ENCODE measurements at regions not wholly inside any gene's neighbourhood (a gene's known extent, or its start where the extent isn't known, plus 50 kb on each side); places are given as distances from the start of the nearest gene placed in this dataset.

GRCh38 chr1:219074084-219074728 is 99.5 kb upstream of the LYPLAL1 start:
- no peak overlapping the region for H3K56ac ChIP-seq (replicated peaks; ENCODE audit: insufficient read length, low read depth, low read length)
- TF ChIP-seq E2F6 (IDR thresholded peaks at IDR 0.05) = no peak
- no peak for TF ChIP-seq SAP30 (IDR thresholded peaks at IDR 0.05; ENCODE audit: insufficient read depth, insufficient replicate concordance, low read length)
- no peak for TF ChIP-seq TEAD4 (IDR thresholded peaks at IDR 0.05; ENCODE audit: low read depth, low read length)
- TF ChIP-seq EP300 (IDR thresholded peaks at IDR 0.05; ENCODE audit: borderline replicate concordance in 1 of 2, low read depth in 2 of 2, low read length in 2 of 2) = no peak
- no peak for TF ChIP-seq SIRT6 (IDR thresholded peaks at IDR 0.05; ENCODE audit: low read length)
- no peak for TF ChIP-seq SP4 (IDR thresholded peaks at IDR 0.05; ENCODE audit: low read length)
- TF ChIP-seq GTF2F1 (IDR thresholded peaks at IDR 0.05; ENCODE audit: borderline replicate concordance, low read depth, low read length) = no peak
- TF ChIP-seq KDM4A (IDR thresholded peaks at IDR 0.05; ENCODE audit: low read depth, low read length, severe bottlenecking) = no peak
- no peak for TF ChIP-seq HDAC6 (IDR thresholded peaks at IDR 0.05; ENCODE audit: low read depth, low read length)
- no peak for TF ChIP-seq CHD1 (IDR thresholded peaks at IDR 0.05; ENCODE audit: low read depth, low read length)
- no peak overlapping the region for H4K5ac ChIP-seq (ENCODE audit: insufficient read length, low read depth, low read length)
- no peaks in the 10 kb centered on the region for H3K79me1 ChIP-seq (ENCODE audit: low read depth, low read length)
- no peak overlapping the region for H2BK120ac ChIP-seq (replicated peaks; ENCODE audit: low read depth, low read length)
- H2BK15ac ChIP-seq (ENCODE audit: low read length) = no peak overlapping the region
- H3K23ac ChIP-seq (ENCODE audit: insufficient read length) = no peak overlapping the region
- H2BK20ac ChIP-seq (ENCODE audit: low read length) = no peak overlapping the region
- H3K18ac ChIP-seq (ENCODE audit: extremely low read depth, low read length) = no peak overlapping the region
- no peak overlapping the region for H3K4me2 ChIP-seq (ENCODE audit: insufficient read depth in 1 of 2, low read depth in 2 of 2, low read length in 2 of 2)
- WGBS, 2 experiments (ENCODE audit: extremely low coverage in 1 of 2, insufficient coverage in 1 of 2, insufficient read length in 1 of 2, insufficient replicate concordance in 2 of 2, low coverage in 1 of 2, low lambda C conversion rate in 2 of 2, missing lambda C conversion rate in 1 of 2) = 85% methylated on average over 5 of the region's 5 CpGs; no CpG with 5 or more reads in 1 of the 2 experiments
- H2AFZ ChIP-seq (ENCODE audit: low read length) = no peak overlapping the region
- no peak overlapping the region for H3K4ac ChIP-seq (replicated peaks; ENCODE audit: insufficient read length, low read depth, low read length)
- H2AK5ac ChIP-seq (ENCODE audit: low read depth, low read length) = no peak overlapping the region
- no peak overlapping the region for H2BK12ac ChIP-seq (ENCODE audit: low read depth, low read length)
- H3K14ac ChIP-seq (ENCODE audit: insufficient read length) = no peak overlapping the region
- no peak overlapping the region for H3K4me3 ChIP-seq (ENCODE audit: extremely low read depth in 1 of 4, insufficient read depth in 2 of 4, low read depth in 3 of 4, low read length in 4 of 4)
- H3K9me3 ChIP-seq (ENCODE audit: insufficient read depth in 2 of 2, low read depth in 1 of 2, low read length in 1 of 2) = peaks cover 7 to 8% of the 10 kb centered on the region in 2 experiments; a peak in 1 of 4 replicates
- no peak overlapping the region for H3K27ac ChIP-seq (ENCODE audit: low read depth, low read length)
- no peak overlapping the region for H3K9ac ChIP-seq (replicated peaks in 1 of 4; ENCODE audit: extremely low read depth in 1 of 4, low read depth in 3 of 4, low read length in 3 of 4)
- FAIRE-seq (no peak), DNase-seq (ENCODE audit: low read depth in 1 of 2, low spot score in 2 of 2) (no peak)
- H3K36me3 ChIP-seq (ENCODE audit: control insufficient read depth in 2 of 4, insufficient read depth in 4 of 4, low read length in 3 of 4) = no peaks in the 10 kb centered on the region
- no peaks in the 10 kb centered on the region for H4K20me1 ChIP-seq (replicated peaks in 1 of 2; ENCODE audit: control insufficient read depth in 1 of 2, insufficient read depth in 2 of 2, low read length in 2 of 2)
- CTCF ChIA-PET (ENCODE audit: partially characterized antibody) = interaction anchor here (0.7 to 1.8 kb wide), 2 partner anchors 10 to 485 kb away, joined by 3 read pairs; no protein-coding TSS in a partner anchor
- no peak overlapping the region for H4K91ac ChIP-seq (replicated peaks; ENCODE audit: insufficient read length, low read length)
- H3K79me2 ChIP-seq (ENCODE audit: control insufficient read depth in 1 of 2, insufficient read depth in 2 of 2, low read length in 2 of 2) = no peaks in the 10 kb centered on the region
- no peak overlapping the region for H4K8ac ChIP-seq (ENCODE audit: extremely low read depth, insufficient read depth, low read length)
- H2BK5ac ChIP-seq (ENCODE audit: low read depth, low read length) = no peak overlapping the region
- POLR2A ChIA-PET (ENCODE audit: partially characterized antibody) = no interaction called here
- no peaks in the 10 kb centered on the region for H3K4me1 ChIP-seq (replicated peaks in 1 of 4; ENCODE audit: control insufficient read depth in 3 of 4, insufficient read depth in 4 of 4, low read length in 3 of 4)
- no peaks in the 10 kb centered on the region for H3K23me2 ChIP-seq (ENCODE audit: low read depth, low read length)
- no peaks in the 10 kb centered on the region for H3K27me3 ChIP-seq (replicated peaks in 1 of 4; ENCODE audit: control insufficient read depth in 3 of 4, extremely low read depth in 1 of 4, insufficient read depth in 3 of 4, low read length in 3 of 4)
